Eye (tissue), 1 donor: ENCODE measurements at regions not wholly inside any gene's neighbourhood (a gene's known extent, or its start where the extent isn't known, plus 50 kb on each side); places are given as distances from the start of the nearest gene placed in this dataset.

Experiments used
- DNase-seq: peaks from one replicate; pipeline ENCODE4 v3.0.0-alpha.2; 2015

GRCh38 chr3:111314181-111314873 is 227.7 kb upstream of the CD96 start:
- DNase-seq = no peak

DNA sequence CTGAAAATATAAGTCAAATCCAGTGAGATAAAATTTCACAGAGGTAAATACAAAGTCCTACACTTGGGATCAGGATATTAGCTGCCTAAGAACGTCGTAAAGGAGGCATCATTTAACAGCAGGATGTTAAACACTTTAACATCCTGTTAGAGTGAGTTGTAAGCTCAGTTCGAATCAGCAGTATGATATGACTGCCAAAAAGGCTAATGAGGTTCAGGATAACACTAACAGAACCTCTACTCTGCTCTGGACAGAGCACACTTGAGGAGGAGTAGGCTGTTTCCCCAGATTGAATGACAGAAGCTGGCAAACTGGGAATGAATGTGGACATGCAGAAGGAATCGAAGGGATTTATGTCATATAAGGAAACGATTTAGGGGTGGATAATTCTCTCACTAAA is 227.1 kb upstream of the CD96 start:
- DNase-seq = peak; percentile 16

DNA sequence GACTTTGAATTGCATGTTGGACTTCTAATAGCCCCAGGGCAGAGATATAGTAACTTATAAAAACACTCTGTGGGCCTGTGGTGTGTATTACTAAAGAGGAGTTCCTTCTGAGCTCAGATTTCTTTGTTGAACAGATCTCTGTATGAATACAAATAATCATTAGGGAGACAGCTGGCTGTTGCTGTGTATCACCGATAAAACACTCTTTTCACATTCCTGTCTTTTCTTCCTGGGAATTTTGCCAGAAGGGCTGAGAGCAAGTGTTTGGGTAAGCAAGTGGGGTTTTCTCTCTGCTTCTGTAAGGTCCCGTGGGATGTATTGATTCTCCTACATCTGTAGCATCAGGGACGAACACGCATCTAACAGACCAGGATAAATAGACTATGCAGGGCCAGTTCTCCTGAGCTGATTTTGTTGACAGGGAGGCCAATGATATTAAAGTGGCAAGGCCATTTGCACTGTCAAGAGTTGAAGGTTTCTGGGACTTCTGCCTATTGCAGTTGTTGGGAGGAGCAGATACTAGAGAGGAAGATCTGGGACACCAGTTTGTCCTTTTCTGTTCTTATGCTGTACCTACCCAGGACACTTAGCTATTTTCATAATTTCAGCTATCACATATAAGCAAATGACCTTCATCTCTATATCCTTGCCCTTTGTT is 225.9 kb upstream of the CD96 start:
- peak; percentile 77 for DNase-seq

DNA sequence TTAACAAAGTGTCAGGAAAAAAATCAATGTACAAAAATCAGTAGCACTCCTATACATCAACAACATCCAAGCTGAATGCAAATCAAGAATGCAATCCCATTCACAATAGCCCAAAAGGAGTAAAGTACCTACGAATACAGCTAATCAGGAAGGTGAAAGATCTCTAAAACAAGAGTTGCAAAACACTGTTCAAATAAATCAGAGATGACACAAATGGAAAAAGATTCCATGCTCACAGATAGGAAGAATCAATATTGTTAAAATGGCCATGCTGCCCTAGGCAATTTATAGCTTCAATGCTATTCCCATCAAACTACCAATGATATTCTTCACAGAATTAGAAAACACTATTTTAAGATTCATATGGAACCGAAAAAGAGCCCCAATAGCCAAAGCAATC is 223.7 kb upstream of the CD96 start:
- no peak for DNase-seq

GRCh38 chr3:111319598-111319997 is 222.4 kb upstream of the CD96 start:
- DNase-seq = no peak

DNA sequence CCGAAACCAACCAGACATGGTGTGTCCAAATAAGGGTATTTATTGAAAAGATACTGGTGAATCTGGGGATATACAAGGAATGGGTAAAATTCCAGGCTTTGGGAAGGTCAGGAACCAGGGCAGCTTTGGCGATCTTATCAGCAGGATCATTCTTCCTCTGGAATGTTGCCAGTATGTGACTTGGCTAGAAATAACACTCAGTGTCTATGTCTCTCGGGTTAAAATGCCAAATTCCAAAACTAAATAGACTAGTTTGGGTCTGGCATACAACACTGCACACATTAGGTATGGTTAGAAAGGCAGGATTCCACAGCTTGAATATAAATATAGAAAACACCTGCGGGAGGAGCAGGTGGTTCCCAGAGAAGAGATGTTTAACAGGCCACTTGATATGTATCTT is 220.2 kb upstream of the CD96 start:
- peak; percentile 14 for DNase-seq

DNA sequence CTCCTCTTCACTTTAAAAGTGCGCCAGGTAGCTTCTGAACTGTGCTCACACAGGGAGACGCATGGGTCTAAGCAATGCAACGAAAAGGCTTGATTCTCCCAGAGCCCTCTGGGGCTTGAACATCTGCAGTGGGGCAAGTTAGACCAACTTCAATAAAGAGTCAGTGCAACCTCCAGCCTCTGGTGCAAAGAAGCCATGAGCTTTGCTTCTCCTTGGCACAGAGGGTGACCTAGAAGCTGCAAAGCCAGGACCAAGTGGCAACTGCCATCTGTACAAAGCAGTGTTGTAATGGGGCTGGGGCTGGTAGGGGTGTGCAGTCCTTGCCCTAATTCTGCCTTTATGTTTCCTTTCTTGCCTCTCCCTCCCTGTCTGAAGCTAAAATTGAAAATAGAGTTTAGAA is 219.0 kb upstream of the CD96 start:
- DNase-seq = no peak

DNA sequence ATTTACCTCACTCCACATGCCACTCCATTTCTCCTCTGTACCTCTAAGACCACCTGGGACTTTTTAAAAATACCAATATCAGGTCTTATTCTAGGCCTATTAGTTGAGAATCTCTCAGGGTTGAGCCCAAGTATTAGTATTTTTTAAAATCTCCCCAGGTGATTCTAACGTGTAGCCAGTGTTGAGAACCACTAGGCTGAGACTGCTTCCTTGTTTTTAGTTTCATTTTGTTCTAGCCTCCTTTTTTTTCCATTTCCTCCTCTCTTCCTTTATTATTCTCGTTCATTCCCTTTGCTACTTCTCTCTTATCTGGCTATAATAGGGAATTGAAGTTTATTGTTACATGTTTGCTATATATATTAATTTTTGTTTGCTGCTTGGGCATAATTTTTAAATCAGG is 217.8 kb upstream of the CD96 start:
- DNase-seq = no peak

- no peak for DNase-seq
Measured at GRCh38 chr3:111324645-111325044, 217.4 kb upstream of the CD96 start.

GRCh38 chr3:111325160-111325718 is 216.8 kb upstream of the CD96 start:
- no peak for DNase-seq

- DNase-seq = peak; percentile 13
Measured at GRCh38 chr3:111326144-111326995, 215.6 kb upstream of the CD96 start.

DNA sequence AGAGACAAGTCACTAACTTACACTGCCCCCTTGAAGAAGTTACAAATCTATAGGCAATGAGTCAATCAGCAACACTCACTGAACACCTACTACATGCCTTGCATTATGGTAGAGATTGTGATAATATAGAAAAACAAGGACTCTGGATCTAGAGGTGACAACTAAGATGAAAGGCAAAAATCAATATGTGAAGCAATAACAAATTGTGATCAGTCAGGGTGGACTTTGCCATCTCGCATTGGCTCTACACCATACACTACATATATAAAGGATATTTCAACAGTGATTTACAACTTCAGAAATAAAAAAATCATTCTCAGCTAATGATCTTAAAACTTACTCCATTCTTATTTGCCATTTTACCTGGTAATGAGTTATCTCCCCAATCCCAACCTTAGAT is 210.7 kb upstream of the CD96 start:
- no peak for DNase-seq

GRCh38 chr3:111331912-111332311 is 210.1 kb upstream of the CD96 start:
- DNase-seq = no peak

DNA sequence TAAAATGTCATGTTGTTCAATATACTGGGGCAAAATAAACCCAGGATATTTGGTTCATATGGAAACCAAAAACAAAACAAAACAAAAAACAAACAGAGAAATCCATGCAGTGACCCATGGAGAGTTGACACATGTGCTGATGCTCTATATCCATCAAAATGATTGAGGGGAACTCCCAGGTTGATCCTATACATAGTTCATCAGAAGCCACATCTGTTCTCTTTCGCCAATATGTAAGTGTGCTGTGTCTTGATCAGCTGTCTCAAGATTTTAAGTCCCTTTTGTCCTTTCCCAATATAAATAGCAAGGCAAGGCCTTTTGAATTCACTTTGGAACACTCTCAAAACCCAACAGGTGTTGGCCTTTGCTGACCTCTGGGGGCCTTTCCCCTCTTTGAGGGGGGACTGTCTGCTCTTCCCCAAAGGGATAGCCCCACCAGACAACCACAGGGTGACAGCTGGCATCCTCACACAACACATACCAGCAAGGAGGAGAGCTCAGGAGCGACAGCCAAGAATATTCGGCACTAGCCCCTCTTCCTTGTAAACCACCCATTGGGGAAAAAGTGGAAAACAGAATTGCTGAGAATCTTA is 209.4 kb upstream of the CD96 start:
- DNase-seq = peak; percentile 18

DNA sequence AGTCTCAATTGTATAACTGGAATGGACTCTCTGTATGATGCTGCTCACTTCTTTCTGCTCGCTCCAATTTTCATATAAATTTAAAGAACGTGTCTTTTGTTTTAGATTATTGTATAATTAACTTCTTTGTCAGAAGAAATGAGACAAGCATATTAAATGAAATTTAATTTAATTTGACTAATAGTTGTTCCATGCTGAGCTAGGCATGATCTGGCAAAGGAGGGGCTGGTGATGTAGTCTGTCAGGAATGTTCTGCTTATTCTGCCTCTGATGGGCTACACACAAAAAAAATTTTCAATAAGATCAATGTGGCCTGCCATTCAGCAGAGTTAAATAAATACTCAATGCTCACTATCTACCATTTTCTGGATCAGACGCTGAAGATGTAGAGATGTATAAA is 208.4 kb upstream of the CD96 start:
- peak; percentile 18 for DNase-seq

DNA sequence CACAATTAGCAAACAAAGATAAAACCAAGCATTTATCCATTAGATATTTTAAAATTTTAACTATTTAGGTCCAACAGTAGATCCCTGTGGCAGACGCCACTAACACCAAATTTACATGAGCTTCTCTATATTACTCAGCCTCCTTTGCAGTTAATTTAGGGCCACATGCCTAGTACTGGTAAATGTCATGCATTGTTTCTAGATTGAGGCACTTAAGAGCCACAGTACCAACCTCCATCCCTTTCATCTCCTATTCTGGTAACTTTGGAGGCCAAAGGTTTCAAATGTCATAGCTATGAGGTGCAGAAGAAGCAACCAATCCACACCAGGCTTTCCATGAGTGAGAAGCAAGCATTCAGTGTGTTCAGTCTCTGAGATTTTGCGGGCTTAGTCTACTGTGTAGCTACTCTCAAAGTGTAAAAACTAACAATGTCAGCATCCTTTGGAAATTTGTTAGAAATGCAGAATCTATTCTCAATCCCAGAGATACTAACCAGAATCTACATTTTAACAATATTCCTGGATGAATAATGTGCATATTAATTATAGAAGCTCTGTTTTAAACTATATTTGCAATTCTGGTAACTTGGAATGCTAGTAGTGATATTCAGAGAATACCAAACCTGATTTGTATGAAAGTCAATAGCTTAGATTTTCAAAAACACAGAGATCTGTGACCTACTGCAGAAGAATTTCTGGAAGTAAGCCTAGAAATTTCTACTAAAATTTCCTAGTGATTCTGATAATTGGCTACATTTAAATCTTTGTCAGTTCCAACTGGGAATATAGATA is 206.3 kb upstream of the CD96 start:
- no peak for DNase-seq

DNA sequence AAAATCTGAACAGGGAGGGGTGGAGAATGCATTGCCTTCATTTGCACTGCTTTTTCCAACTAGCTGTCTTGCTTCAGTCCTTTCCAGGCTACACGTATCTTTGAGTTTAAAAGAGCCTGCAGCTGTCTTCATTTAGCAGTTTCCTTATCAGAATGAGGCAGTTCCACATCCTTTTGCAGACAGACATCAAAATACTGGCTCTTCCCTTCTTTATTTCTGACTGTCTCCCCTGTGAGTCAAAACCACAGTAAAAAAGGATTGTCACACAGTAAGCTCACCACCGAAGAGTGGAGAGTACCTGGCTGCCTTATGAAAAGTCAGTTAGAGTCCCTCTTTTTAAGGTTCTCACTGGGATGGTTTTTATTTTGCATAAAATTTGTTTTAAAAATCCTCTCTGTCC is 205.5 kb upstream of the CD96 start:
- no peak for DNase-seq

DNA sequence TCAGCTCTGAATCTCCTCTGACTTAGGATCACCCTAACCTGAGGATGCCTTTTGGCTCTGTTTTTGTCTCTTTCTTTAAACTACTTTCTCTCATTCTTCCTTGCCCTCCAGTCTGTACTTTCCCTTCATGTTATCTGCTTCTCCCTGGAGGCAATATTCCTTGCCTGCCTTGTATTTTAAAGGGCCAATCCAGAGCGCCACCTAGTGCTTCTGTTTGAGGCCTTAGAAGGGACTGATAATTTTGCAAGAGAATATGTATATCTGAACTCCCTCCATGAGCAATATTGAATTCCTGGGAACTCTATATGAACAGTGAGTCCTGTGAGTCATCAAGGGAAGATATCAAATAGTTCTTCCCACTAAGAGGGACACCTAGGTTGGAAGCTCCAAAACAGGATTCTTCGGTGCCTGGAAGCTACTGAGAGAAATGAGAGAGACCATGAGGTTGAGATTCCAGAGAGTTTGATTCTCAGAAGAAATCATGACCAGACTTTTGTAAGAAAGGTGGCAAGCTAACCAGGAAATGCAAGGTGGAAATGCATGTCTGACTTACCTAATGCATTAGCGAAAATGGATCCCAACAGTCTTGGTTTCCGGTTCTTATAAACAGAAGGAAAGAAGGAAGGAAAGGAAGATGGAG is 203.8 kb upstream of the CD96 start:
- DNase-seq = peak; percentile 80

DNA sequence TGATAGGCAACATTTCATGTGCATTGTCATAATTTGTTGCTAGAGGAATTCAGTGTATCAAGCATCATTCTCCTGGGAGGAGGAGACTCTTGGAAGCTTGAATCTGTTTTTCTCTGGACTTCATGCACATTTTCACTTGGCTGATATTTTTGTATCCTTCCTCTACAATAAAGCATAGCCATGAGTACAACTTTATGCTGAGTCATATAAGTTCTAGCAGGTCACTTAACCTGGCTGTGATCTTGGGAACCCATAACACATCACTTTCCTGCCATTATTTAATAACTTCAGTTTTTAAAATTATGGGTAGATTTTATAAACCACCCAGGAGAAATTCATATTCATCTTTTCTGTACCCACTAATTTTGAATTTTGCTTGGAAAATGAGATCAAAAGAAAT is 203.0 kb upstream of the CD96 start:
- DNase-seq = no peak

- no peak for DNase-seq
Measured at GRCh38 chr3:111351334-111351733, 190.7 kb upstream of the CD96 start.

- DNase-seq = no peak
Measured at GRCh38 chr3:111352585-111352984, 189.4 kb upstream of the CD96 start.
